Esophagus squamous epithelium (tissue), 5 donors: ENCODE measurements at regions not wholly inside any gene's neighbourhood (a gene's known extent, or its start where the extent isn't known, plus 50 kb on each side); places are given as distances from the start of the nearest gene placed in this dataset.
"Not testable (repeated sequence)": the region's sequence is repeated elsewhere in the genome, so short reads cannot be mapped to it uniquely, and the experiment has no call there.

Source experiments
- DNase-seq: peaks from one replicate; lab custom pipeline; 2025; lab: John Stamatoyannopoulos, UW
- H3K27ac ChIP-seq, 4 donors: fragments of 200-600 bp; sonication (generic); one replicate each; pipeline ENCODE4 v1.5.1; 2016 to 2019; ENCODE audit warnings: mild to moderate bottlenecking in 1 of 4
- H3K27me3 ChIP-seq, 4 donors: fragments of 200-600 bp; sonication (generic); 1 replicate in 3 of 4; 2 replicates in 1 of 4; pipeline versions ENCODE4 v1.5.1 to v1.6.0; 2017 to 2021; ENCODE audit warnings: antibody characterized with exemption in 1 of 4
- H3K36me3 ChIP-seq, 3 donors: fragments of 200-600 bp; sonication (generic); one replicate each; pipeline ENCODE4 v1.5.1; 2016 to 2019
- H3K4me1 ChIP-seq, 3 donors: fragments of 200-600 bp; sonication (generic); one replicate each; pipeline ENCODE4 v1.5.1; 2017 to 2019
- H3K4me3 ChIP-seq, 4 donors: fragments of 200-600 bp; sonication (generic); 1 replicate in 3 of 4; 2 replicates in 1 of 4; pipeline ENCODE4 v1.5.1; 2016 to 2019; ENCODE audit warnings: mild to moderate bottlenecking in 2 of 4, moderate library complexity in 1 of 4
- H3K9me3 ChIP-seq, 3 donors: fragments of 200-600 bp; sonication (generic); one replicate each; pipeline ENCODE4 v1.5.1; 2016 to 2019
- POLR2A ChIP-seq, 4 donors: fragments of 450-650 bp; IDR thresholded peaks; one replicate each; pipeline ENCODE4 v1.6.1; 2017; ENCODE audit warnings: antibody characterized with exemption in 4 of 4, mild to moderate bottlenecking in 4 of 4, moderate library complexity in 3 of 4
- WGBS, 2 donors: methylation state at CpG; one replicate each; pipeline ENCODE4 v1.1.5; 2018; 5-methylcytosine and 5-hydroxymethylcytosine counted together
- intact Hi-C: fragments of 100-400 bp; cut with DNase I; formaldehyde crosslinking; loops from one replicate; pipeline ENCODE4 v1.15.0; 2022
- TF ChIP-seq, protein P1 (sequence below), 6 experiments: fragments of 450-650 bp in 4 of 6; fragments of 200-600 bp in 2 of 6; sonication (generic) in 2 of 6; IDR thresholded peaks; one replicate each; pipeline ENCODE4 v1.5.1; 2016 to 2019; ENCODE audit warnings: antibody characterized with exemption in 6 of 6, mild to moderate bottlenecking in 4 of 6, moderate library complexity in 4 of 6
- donor health status: DM: yes; HTN: yes; CAD: no.

DNA sequence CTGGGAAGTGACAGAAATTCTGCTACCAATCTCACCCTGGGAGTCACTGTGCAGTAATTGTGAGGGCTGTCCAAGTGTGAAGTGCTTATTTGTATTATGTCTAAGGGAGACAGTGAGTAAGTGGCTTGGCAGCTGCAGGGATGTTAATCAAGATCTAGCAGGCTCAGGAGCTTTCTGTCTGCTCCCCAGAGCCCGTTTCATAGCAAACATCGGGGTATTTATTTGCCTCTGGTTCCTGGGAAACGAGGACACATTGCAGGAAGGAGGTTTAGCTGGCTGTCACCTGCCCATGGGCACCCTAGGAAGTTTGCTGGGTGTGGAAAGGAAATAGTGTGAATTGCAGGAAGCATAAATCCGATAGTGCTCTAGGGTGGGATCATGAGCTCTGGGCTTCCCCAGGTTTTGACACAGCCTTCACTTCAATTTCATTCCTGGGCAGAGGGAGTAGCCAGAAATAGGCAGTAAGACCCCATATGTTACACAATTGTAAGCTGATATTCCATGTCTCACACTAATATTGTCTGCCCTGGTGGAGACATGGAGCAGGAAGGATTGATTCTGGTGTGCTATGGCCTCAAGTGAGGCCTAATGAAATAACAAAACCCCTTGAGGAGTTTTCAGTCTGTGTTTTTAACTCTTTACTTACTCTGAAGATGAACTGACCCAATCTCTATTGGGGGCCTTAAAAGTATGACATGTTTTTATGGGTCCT, 74.1 kb upstream of the MITF start:
- DNase-seq: no peak

DNA sequence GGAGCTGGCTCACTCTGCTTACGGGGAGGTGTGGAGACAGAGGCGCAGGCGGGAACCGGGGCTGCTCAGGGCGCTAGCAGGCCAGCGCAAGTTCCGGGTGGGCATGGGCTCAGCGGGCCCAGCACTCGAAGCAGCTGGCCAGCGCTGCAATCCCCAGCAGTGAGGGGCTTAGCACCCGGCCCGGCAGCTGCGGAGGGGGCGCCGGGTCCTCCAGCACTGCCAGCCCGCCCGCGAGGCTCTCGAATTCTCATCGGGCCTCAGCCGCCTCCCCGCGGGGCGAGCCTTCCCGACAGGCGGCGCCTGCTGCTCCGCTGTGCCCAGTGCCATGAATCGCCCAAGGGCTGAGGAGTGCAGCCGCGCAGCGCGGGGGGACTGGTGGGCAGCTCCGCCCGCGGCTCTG, 78.6 kb upstream of the MITF start:
- intact Hi-C loops: loop anchor here (10.0 kb wide), 1 partner anchor 496 kb away; no protein-coding TSS in a partner anchor
- H3K9me3 ChIP-seq: no peaks in the 10 kb centered on the region
- peaks cover 0 to 4% (median 0%) of the 10 kb centered on the region in 4 donors for H3K27me3 ChIP-seq
- TF ChIP-seq, protein P1, sequence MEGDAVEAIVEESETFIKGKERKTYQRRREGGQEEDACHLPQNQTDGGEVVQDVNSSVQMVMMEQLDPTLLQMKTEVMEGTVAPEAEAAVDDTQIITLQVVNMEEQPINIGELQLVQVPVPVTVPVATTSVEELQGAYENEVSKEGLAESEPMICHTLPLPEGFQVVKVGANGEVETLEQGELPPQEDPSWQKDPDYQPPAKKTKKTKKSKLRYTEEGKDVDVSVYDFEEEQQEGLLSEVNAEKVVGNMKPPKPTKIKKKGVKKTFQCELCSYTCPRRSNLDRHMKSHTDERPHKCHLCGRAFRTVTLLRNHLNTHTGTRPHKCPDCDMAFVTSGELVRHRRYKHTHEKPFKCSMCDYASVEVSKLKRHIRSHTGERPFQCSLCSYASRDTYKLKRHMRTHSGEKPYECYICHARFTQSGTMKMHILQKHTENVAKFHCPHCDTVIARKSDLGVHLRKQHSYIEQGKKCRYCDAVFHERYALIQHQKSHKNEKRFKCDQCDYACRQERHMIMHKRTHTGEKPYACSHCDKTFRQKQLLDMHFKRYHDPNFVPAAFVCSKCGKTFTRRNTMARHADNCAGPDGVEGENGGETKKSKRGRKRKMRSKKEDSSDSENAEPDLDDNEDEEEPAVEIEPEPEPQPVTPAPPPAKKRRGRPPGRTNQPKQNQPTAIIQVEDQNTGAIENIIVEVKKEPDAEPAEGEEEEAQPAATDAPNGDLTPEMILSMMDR (IDR thresholded peaks at IDR 0.05): no peak
- TF ChIP-seq POLR2A (IDR thresholded peaks at IDR 0.05): no peak
- no peak overlapping the region for H3K4me3 ChIP-seq
- no peak for DNase-seq
- WGBS, 2 donors: 90% methylated on average over 14 of the region's 36 CpGs; no CpG with 5 or more reads in 1 of the 2 donors
- no peak overlapping the region for H3K27ac ChIP-seq
- H3K36me3 ChIP-seq: no peaks in the 10 kb centered on the region
- peaks cover 0 to 18% (median 8%) of the 10 kb centered on the region in 3 donors for H3K4me1 ChIP-seq

More for the DNA sequence above, 74.1 kb upstream of the MITF start:
- H3K27ac ChIP-seq: peak overlapping the region in 1 of 4 donors; percentile 65
- H3K9me3 ChIP-seq: no peaks in the 10 kb centered on the region
- TF ChIP-seq POLR2A (IDR thresholded peaks at IDR 0.05): no peak
- TF ChIP-seq, protein P1 (IDR thresholded peaks at IDR 0.05): no peak
- no peak overlapping the region for H3K4me3 ChIP-seq
- WGBS, 2 donors: 17 to 24% methylated on average over 4 of the region's 4 CpGs
- no peaks in the 10 kb centered on the region for H3K27me3 ChIP-seq
- no peaks in the 10 kb centered on the region for H3K36me3 ChIP-seq
- intact Hi-C loops: loop anchor here (10.0 kb wide), 1 partner anchor 500 kb away; no protein-coding TSS in a partner anchor
- peaks cover 0 to 27% (median 9%) of the 10 kb centered on the region in 3 donors for H3K4me1 ChIP-seq

DNA sequence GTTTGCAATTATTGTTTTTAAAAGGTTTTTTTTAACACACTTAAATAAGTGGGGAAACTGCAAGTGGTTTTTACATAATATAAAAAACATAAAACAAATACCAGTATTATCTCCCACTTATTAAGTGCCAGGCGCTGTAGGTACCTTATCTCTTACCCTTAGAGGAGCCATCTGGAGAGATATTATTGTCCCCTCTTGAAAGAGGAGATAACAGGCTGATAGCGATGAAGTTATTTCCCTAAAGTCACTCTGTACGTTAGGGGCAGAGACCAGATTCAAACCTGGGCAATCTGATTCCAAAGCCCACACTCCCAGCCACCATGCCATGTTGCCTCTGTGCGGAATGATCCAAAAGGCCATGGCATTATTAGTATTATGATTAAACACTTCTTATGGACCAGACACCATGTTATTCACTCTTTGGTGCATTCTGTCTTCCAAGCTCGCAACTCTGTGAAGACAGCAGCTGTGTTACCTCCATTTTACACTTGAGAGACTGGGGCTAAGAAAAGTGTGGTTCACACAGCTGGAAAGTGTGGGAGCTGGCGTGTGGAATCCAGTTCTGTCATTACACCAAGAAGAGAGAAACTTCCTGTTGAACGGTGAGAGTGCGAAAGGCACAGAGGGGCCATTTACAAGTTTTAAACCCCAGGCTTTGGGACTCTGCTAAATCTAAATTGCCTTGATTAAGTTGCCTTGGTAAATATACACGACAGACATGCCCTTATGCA, 79.9 kb upstream of the MITF start:
- Histone ChIP-seq H3K36me3 (no peaks in the 10 kb centered on the region), H3K4me3 (no peak overlapping the region), H3K27ac (no peak overlapping the region), H3K9me3 (no peaks in the 10 kb centered on the region), H3K4me1 (peaks cover 0 to 5% (median 0%) of the 10 kb centered on the region in 3 donors), H3K27me3 (peaks cover 0 to 4% (median 0%) of the 10 kb centered on the region in 4 donors)
- no peak for DNase-seq
- intact Hi-C loops: no loop called here
- no peak for TF ChIP-seq POLR2A (IDR thresholded peaks at IDR 0.05)
- TF ChIP-seq, protein P1 (IDR thresholded peaks at IDR 0.05): no peak
- WGBS, 2 donors: 66 to 77% methylated on average over 9 of the region's 9 CpGs

DNA sequence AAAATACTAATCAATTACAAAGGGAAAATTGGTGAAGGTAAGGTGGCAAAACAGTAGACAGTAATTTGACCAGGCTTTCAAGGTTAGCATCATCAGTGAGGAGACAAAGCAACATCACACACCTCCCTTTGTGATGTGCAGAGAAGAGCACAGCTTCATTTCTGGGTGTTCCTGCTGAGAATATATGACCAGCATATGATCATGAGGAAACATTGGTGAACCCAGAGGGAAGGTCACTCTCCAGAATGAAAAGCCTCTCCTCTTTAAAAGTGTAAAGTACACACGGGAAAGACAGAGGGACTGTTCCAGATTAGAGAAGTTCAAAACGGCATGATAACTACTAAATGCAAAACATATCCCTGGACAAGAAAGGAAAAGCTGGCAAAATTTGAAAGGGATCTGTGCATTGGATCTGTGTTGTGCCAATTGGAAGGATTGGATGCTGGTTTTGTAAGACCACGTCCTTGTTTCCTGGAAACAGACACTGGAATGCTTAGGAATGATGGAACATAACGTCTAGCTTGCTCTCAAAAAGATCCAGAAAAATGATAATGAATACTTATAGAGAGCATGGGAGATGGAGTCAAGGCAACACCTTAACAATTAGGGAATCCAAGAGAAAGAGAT, 80.6 kb upstream of the MITF start:
- WGBS, 2 donors: 27 to 46% methylated on average over 4 of the region's 4 CpGs
- no peaks in the 10 kb centered on the region for H3K9me3 ChIP-seq
- no peak overlapping the region for H3K4me3 ChIP-seq
- H3K36me3 ChIP-seq: no peaks in the 10 kb centered on the region
- H3K27me3 ChIP-seq: peaks cover 0 to 4% (median 0%) of the 10 kb centered on the region in 4 donors
- no peak for TF ChIP-seq POLR2A (IDR thresholded peaks at IDR 0.05)
- TF ChIP-seq, protein P1 (IDR thresholded peaks at IDR 0.05): no peak
- no peaks in the 10 kb centered on the region for H3K4me1 ChIP-seq
- H3K27ac ChIP-seq: no peak overlapping the region
- intact Hi-C loops: no loop called here
- no peak for DNase-seq

DNA sequence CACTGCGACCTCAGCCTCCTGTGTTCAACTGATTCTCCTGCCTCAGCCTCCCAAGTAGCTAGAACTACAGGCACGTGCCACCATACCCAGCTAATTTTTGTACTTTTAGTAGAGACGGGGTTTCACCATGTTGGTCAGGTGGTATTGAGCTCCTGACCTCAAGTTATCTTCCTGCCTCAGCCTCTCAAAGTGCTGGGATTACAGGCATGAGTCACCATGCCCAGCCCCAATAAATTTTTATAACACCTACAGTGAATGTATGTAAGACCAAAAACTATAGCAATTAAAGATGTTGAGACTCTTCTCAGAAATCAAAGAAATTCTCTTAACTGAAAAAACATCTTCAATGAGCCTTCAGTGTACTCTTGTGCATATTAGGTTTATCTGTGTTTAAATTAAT, 82.2 kb upstream of the MITF start:
- DNase-seq, H3K4me1 ChIP-seq, H3K9me3 ChIP-seq, H3K36me3 ChIP-seq, H3K4me3 ChIP-seq, H3K27ac ChIP-seq, H3K27me3 ChIP-seq, intact Hi-C loops: not testable (repeated sequence)
- 82 to 95% methylated on average over 2 to 3 of the region's 3 CpGs for WGBS, 2 donors
